ENCODE measurements at regions not wholly inside any gene's neighbourhood (a gene's known extent, or its start where the extent isn't known, plus 50 kb on each side); places are given as distances from the start of the nearest gene placed in this dataset.

DNA sequence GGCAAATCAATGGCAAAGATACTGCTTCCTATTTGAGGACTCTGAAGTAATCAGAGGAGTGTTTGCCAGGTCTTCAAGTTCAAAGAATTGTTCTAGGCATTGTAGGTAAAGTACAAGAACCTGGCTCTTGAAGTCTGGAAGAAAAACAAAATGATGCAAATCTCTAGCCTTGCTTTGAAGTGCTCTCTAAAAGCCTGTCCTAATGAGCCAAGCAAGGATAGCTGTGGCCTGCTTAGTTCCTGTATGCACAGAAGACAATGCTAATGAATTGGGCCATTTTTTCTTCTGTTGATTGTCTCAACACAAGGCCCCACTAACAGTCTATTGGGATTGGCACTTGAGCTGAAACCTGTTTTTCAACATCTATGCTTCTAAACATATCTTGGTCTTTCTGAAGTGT, 165.0 kb upstream of the POU3F2 start:
- TF ChIP-seq, protein P1, sequence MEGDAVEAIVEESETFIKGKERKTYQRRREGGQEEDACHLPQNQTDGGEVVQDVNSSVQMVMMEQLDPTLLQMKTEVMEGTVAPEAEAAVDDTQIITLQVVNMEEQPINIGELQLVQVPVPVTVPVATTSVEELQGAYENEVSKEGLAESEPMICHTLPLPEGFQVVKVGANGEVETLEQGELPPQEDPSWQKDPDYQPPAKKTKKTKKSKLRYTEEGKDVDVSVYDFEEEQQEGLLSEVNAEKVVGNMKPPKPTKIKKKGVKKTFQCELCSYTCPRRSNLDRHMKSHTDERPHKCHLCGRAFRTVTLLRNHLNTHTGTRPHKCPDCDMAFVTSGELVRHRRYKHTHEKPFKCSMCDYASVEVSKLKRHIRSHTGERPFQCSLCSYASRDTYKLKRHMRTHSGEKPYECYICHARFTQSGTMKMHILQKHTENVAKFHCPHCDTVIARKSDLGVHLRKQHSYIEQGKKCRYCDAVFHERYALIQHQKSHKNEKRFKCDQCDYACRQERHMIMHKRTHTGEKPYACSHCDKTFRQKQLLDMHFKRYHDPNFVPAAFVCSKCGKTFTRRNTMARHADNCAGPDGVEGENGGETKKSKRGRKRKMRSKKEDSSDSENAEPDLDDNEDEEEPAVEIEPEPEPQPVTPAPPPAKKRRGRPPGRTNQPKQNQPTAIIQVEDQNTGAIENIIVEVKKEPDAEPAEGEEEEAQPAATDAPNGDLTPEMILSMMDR (conservative IDR thresholded peaks at IDR 0.05; ENCODE audit: low read depth, low read length): no peak
- no peak for TF ChIP-seq EZH2 (IDR thresholded peaks at IDR 0.05; ENCODE audit: borderline replicate concordance, low read depth, low read length, poor library complexity, severe bottlenecking)
